CD4-positive, alpha-beta T cell treated with Interleukin-17A for 4 hours (primary cell): ENCODE measurements at regions not wholly inside any gene's neighbourhood (a gene's known extent, or its start where the extent isn't known, plus 50 kb on each side); places are given as distances from the start of the nearest gene placed in this dataset.

Experiments used
- DNase-seq: peaks from one replicate; pipeline ENCODE4 v3.0.0-alpha.2; 2020; ENCODE audit warnings: mixed read lengths

DNA sequence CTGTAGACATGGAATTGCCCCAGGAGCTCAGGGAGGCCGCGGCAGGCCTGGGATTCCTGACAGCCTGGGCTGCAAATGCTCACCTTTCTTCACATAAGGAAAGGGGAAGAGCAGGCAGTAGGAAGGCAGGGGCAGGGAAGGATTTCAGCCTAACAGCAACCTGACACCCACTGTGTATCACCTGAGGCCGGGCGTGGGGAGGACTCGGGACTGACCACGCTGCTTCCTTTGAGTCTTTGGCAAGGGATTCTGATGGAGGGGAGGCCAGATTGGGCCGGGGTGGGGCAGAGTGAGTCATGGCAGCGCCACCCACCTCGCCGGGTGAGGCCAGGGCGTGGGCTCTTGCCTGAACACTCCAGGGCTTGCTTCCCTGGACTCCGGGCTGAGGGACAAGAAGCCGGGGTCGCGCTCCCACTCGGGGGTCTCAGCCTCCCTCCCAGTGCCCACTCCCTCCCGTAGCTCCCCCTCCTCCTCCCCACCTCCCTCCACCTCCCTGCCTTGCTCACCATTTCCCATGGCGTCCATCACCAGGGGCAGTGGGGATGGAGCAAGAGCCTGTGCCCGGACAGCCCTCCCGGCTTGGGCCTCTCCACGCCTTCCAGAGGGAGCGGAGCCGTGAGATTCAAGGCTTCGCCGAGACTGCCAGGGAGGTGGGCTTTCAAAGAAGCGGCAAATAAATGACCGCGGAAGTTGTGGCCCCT, 247.9 kb upstream of the RTL1 start:
- DNase-seq = no peak

DNA sequence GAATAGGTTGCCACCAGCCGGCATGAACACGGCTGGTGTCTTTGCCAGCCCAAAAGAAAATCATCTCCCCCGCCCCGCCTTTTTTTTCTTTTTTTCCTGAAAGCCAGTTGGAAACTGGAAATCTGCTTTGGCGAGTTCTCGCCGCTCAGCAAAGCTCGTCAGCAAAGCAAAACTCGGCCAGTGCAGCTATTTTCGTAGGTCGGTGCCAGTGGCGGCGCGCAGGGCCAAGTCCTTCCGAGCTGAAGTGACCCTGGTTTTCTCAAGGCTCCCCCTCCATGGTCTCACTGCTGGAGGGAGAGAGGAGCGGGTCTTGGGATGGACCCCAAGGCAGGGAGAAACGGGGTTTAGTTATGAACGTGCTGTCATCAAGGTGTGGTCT, 248.4 kb upstream of the RTL1 start:
- no peak for DNase-seq

DNA sequence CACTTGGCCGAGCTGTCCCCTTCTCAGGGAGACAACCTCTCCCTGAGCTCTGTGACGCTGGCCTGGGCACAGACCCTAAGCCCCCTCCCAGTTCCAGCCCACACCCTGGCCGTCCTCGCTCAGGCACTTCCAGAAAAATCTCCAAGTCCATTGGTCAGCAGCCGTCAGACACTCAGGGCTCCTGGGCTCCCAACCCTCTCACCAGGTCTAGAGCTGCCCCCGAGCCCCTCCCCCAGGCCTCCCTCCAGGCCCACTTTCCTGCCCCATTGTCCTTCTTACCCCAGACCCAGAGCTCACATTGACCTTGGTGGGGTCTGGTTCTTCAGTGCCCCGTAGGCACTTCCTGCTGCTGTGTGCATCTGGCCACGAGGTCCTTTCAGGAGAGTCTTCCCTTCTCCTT, 249.3 kb upstream of the RTL1 start:
- DNase-seq = no peak

DNA sequence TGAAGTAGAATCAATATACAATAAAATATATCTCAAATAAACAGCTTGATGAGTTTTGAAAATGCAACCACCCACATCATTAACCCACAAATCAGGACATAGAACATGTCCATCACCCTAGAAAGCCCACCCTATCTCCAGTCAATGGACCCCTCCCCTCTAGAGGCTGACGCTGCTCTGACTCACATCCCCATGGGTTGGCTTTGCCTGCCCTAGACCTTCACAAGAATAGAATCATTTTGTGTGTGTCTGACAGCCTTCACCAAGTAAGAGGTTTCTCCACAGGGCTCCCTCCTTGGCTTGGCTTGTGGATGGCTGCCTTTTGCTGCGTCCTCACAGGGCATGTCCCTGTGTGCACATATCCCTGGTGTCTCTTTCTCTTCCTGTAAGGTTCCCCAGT, 250.2 kb upstream of the RTL1 start:
- no peak for DNase-seq

DNA sequence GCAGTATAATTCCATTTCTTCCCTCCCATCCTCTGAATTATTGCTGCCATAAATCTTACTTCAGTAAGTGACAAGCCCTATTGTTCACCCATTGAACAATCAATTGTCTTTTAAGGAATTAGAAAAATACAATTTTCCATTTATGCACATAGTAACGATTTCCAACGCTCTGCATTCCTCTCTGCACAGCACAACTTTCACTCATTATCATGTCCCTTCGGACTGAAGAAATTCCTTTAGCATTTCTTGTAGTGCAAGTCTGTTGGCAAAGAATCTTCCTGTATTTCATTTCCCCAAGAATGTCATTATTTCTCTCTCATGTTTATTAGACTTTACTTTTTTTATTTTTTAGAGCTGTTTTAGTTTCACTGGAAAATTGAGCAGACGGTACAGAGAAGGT, 252.1 kb upstream of the RTL1 start:
- no peak for DNase-seq

DNA sequence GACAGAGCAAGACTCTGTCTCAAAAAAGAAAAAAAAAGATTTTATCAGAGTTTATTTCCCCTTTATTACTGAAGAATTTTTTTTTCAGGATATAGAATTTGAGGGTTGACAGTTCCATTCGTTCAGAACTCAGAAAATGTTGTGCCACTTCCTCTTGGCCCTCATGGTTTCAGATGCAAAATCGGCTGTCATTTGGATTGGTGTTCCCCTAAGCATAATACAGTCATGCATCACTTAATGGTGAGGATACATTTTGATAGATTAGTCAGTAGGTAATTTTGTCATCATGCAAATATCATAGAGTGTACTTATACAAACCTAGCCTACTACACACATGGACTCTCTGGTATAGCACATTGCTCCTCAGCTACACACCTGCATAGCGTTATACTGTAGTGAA, 263.9 kb upstream of the RTL1 start:
- no peak for DNase-seq

GRCh38 chr14:101169267-101169666, 265.7 kb upstream of the RTL1 start:
- no peak for DNase-seq

DNA sequence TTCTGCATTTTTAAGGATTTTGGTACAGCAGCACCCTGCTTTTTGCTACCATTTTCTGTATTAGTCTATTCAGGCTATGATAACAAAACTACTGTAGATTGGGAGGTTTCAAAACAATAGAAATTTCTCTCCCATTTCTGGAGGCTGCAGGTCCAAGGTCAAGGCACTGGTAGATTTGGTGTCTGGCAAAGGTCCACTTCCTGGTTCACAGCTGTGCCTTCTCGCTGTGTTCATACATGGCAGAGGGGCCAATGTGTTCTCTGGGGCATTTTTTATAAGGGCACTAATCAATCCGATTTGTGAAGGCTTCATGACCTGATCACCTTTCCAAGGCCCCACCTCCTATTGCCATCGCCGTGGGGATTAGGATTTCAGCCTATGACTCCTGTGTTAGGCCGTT, 268.1 kb upstream of the RTL1 start:
- DNase-seq = no peak

DNA sequence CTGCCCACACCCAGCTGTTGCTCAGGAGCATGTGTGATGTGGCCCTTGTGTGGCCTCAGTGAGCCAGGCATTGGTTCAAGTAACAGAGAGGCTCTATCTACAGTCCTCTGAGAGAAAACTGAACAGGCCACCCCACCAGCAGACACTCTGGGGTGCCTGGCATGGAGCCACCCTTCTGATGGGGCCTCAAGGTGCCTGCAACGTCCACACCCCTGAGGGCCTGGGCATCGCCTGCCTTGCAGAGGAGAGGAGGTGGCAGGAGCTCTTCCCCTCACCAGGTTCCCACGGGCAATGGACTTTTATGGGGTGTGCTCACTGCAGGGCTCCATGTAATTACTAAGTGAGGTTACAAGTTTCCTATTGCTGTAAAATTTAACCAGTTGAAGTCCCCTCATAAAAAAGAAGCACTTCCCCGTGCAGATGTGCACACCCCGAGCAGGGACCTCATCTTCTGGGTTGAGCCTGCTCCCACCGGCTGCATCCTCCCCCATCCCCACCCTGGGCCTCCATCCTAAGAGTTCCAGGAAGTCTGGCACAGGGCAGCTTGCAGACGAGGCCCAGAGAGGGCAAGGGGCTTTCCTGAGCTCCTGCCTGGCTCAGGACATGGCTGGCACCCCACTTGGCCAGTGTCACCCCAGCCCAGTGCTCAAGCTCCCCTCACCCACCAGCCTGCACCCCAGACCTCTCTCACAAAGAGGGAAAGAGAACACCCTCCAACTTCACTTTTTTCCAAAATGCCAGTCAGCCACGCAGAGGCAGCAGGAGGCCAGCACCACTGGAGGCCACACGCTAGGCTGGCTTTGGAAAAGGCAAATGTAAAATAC, 270.4 kb upstream of the RTL1 start:
- no peak for DNase-seq

GRCh38 chr14:101174522-101174838, 271.0 kb upstream of the RTL1 start:
- DNase-seq = no peak

DNA sequence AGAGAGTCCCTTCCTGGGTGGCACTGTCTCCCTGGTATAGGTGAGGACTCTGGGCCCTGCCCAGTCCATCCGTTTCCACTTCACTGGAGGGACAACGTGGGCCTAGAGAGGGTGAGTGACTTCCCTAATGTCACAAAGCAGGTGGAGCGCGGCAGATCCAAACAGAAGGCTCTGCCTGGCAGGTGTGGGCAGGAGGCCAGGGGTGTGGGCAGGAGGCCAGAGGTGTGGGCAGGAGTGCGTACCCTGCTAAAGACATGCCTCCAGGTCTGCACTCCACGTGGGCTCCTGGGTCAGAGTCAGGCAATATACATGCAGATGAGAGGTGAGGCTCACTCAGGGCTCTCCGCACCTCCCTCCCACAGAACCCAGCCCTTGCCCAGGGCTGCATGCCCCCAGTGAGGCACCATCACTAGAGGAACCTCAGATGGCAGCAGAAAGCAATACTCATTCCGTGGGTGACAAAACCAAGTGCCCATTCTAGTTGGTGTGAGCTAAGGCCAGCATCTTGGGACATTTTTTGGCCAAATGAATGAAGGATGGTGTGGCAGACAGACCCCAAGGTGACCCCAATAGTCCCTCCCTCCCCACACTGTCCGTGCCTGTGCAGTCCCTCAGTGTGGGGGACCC, 271.6 kb upstream of the RTL1 start:
- DNase-seq = no peak

- DNase-seq = no peak
Measured at GRCh38 chr14:101175731-101176534, 272.4 kb upstream of the RTL1 start.

DNA sequence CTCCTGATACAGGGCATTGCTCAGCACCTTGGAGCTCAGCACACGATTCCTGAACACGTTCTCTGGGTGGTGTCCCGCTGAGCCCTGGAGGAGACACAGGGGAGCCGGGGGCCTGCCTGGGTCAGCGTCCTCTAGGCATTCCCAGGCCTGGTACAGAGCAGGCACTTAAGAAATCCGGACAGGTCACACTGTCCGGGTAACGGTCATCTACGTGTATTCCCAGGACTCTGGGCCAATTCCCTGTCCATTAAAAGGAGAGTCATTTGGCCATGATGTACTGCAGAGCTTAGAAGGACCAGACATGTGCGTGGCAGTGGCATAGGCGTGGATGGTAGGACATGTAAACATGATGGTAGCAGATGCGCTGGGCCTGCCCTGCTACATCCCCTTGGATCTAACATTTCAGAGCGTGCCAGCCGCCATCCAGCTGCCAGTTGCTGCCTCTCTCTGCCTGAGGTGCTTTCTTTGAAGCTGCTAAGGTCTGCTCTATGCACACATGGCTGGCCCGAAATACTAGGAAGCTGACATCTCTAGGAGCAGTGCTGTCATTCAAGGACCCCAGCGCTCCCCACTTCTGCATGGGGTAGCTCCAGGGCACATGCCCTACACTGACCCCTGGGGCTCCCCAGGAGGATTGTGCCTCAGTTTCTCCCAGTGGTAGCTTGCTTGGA, 273.1 kb upstream of the RTL1 start:
- DNase-seq = no peak

- no peak for DNase-seq
Measured at GRCh38 chr14:101177301-101177971, 273.9 kb upstream of the RTL1 start.

GRCh38 chr14:101178184-101179072, 274.9 kb upstream of the RTL1 start:
- no peak for DNase-seq

DNA sequence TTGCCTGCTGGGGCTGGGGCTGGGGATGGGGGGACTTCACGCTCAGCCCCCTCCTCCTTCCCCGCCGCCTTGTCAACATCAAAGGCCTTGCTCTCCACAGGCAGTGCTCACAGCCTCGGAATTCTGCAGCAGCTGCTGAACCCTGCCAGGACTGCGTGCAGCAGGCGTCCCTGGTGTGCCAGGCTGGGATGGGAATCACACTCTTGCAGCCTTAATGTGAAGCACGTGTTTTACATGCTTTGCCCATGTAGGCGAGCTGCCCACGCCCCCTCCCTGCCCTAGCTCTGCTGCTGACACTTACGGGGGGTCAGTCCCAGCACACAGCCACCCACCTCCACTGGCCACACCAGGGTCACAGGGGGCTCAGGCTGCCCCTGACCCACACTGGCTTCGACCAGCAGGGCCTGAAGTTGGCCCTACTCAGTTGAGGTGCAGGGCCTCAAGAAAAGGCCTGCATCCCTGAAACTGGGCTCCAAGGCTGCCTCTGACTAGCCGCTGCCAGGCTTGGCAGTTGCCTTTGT, 276.2 kb upstream of the RTL1 start:
- DNase-seq = no peak

DNA sequence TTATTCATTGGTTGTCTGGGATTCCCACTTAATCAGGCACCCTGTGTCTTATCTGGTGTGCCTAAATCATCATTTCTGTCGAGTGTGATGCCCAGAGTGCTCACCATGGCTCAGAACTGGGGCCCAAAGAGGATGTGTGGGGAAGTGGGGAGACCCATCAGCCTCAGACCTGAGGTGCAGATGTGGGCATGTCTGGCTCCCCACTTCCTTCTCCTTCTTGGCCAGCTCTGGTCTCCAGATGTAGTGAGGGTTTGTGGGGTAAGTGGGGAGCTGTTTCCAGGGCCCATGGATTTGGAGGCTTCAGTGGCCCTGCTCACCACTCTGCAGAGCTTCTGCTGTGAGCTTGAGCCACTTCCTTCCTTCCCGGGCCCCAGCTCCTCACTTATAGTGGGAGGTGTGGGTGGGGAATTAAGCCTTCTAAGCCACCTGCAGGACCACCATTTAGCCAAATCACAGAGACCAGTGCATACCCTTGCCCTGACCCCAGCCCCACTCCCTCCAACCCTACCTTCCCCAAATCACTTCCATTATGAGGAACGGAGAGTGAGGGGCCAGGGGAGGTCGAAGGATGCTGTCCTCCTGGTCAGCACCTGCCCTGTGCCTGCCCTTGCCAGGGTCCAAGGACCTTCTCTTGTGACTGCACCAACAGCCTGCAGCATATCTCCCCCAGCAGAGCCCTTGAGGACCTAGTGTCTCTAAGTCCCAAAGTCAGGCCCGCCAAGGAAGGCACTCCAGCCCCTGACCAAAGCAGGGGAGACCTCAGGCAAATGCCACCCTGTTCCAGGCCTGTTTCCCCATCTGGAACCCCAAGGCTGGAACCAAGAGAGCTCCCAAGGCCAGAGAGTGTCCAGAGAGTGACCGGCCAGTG, 278.2 kb upstream of the RTL1 start:
- DNase-seq = no peak

- DNase-seq = no peak
Measured at GRCh38 chr14:101182476-101182875, 279.0 kb upstream of the RTL1 start.

DNA sequence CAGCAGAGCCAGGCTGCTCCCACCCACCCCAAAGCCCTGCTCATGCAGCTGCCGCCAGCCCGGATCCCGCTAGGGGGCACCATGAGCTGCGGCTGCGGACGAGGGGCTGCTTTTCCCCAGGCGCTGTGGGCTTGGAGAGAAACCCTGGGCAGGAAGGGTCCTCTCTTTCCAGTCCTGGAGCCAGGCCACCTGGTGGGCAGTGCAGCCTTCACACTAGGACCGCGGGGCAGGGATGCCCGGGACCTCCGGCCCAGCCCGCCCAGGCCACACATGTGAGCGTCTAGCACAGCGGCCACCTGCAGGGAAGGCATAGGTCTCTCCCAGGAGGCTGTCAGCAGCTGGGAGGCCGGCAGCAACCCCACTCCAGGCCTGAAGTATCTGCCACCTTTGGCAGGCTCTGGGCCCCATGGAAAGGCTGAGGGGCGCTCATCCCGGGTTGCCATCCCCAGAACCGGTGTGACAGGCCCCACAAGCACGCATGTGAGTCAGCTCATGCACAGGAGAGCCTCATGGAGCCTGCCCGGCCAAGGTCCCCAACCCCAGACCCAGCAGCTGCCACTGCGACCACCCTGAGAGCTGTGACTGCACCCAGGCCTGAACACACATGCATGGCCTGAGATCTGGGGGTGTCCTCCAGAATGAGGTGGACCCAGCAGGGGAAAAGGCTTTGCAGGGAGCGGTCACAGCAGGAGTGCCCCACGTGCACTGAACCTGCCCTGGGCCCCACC, 280.0 kb upstream of the RTL1 start:
- DNase-seq = no peak
